Astrocyte (in vitro differentiated cells and primary cell): ENCODE measurements at regions not wholly inside any gene's neighbourhood (a gene's known extent, or its start where the extent isn't known, plus 50 kb on each side); places are given as distances from the start of the nearest gene placed in this dataset.

Source experiments
- DNase-seq: peaks from one replicate; pipeline ENCODE4 v3.0.0-alpha.2; 2010; ENCODE audit warnings: low read depth
- FAIRE-seq: peaks from 2 replicates; lab custom pipeline; 2011; peaks lifted over from hg19 to GRCh38; lab: Jason Lieb, UNC
- H2AFZ ChIP-seq: 2 replicates; pipeline ENCODE4 v1.6.0; 2012; ENCODE audit warnings: low read depth, low read length, inconsistent platforms
- H3K27ac ChIP-seq: 2 replicates; pipeline ENCODE4 v1.5.1; 2011; ENCODE audit warnings: low read depth, low read length, inconsistent platforms
- H3K27me3 ChIP-seq: 2 replicates; pipeline ENCODE4 v1.6.0; 2011; ENCODE audit warnings: low read length, inconsistent platforms; ENCODE audit not compliant: insufficient read depth
- H3K36me3 ChIP-seq: 2 replicates; pipeline ENCODE4 v1.5.1; 2011; ENCODE audit warnings: low read length, inconsistent platforms; ENCODE audit not compliant: insufficient read depth
- H3K4me1 ChIP-seq: 2 replicates; pipeline ENCODE4 v1.5.1; 2011; ENCODE audit warnings: low read length, inconsistent platforms; ENCODE audit not compliant: insufficient read depth
- H3K4me2 ChIP-seq: 2 replicates; pipeline ENCODE4 v1.6.0; 2012; ENCODE audit warnings: low read length, inconsistent platforms
- H3K4me3 ChIP-seq: 2 replicates; pipeline ENCODE4 v1.5.1; 2011; ENCODE audit warnings: low read depth, mild to moderate bottlenecking, low read length, inconsistent platforms; ENCODE audit not compliant: insufficient read depth
- H3K79me2 ChIP-seq: 2 replicates; pipeline ENCODE4 v1.6.0; 2012; ENCODE audit warnings: mild to moderate bottlenecking, low read length, inconsistent platforms; ENCODE audit not compliant: insufficient read depth
- H3K9ac ChIP-seq: 2 replicates; pipeline ENCODE4 v1.6.0; 2012; ENCODE audit warnings: mild to moderate bottlenecking, low read length, inconsistent platforms
- H3K9me3 ChIP-seq: 2 replicates; pipeline ENCODE4 v1.5.1; 2012; ENCODE audit warnings: low read depth, mild to moderate bottlenecking, low read length, inconsistent platforms; ENCODE audit not compliant: insufficient read depth
- H4K20me1 ChIP-seq: 2 replicates; pipeline ENCODE4 v1.6.0; 2012; ENCODE audit warnings: low read length, inconsistent platforms; ENCODE audit not compliant: insufficient read depth
- H3K27ac Mint-ChIP-seq: one replicate; pipeline ENCODE4 v1.8.0; 2021; ENCODE audit warnings: mild to moderate bottlenecking, mixed read lengths; ENCODE audit not compliant: unreplicated experiment
- H3K27me3 Mint-ChIP-seq: one replicate; pipeline ENCODE4 v1.8.0; 2021; ENCODE audit warnings: low read depth, mixed read lengths; ENCODE audit not compliant: unreplicated experiment
- H3K36me3 Mint-ChIP-seq: one replicate; pipeline ENCODE4 v1.8.0; 2021; ENCODE audit warnings: low read depth, mixed read lengths; ENCODE audit not compliant: unreplicated experiment
- H3K4me1 Mint-ChIP-seq: one replicate; pipeline ENCODE4 v1.8.0; 2021; ENCODE audit warnings: low read depth, mixed read lengths; ENCODE audit not compliant: unreplicated experiment
- H3K4me3 Mint-ChIP-seq: one replicate; pipeline ENCODE4 v1.8.0; 2021; ENCODE audit warnings: mild to moderate bottlenecking, moderate library complexity, mixed read lengths; ENCODE audit not compliant: unreplicated experiment
- H3K9me3 Mint-ChIP-seq: one replicate; pipeline ENCODE4 v1.8.0; 2021; ENCODE audit warnings: mild to moderate bottlenecking, mixed read lengths; ENCODE audit not compliant: unreplicated experiment
- EZH2 ChIP-seq: IDR thresholded peaks from 2 replicates; pipeline ENCODE4 v1.6.1; 2012; ENCODE audit warnings: mild to moderate bottlenecking, low read length, inconsistent platforms; ENCODE audit not compliant: insufficient read depth
- TF ChIP-seq, protein P1 (sequence below): IDR thresholded peaks from 2 replicates; pipeline ENCODE4 v1.5.1; 2011; ENCODE audit warnings: low read depth, mild to moderate bottlenecking, inconsistent platforms, low read length, moderate library complexity; ENCODE audit not compliant: insufficient read depth

DNA sequence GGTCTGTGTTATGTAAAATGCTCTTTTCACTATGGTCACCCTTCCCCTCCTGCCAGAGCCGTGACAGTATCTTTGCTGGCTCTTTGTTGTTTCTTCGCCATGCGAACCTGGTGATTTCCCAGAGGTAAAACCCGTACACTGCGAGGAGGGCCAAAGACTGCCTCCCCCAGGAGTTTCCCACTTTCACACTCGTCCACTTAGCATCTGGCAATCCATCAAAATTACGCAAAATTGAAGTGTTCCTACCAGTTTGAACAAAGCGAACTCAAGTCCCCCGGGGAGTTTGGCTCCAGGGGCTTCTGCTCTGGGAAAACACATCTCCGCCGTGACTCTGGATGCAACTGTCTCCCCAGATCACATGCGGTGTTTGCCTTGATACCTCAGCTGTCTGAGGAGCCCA lies 239.9 kb downstream of the FAM43A start:
- H3K4me3 Mint-ChIP-seq, result no peak overlapping the region
- no peak for TF ChIP-seq EZH2
- TF ChIP-seq, protein P1, sequence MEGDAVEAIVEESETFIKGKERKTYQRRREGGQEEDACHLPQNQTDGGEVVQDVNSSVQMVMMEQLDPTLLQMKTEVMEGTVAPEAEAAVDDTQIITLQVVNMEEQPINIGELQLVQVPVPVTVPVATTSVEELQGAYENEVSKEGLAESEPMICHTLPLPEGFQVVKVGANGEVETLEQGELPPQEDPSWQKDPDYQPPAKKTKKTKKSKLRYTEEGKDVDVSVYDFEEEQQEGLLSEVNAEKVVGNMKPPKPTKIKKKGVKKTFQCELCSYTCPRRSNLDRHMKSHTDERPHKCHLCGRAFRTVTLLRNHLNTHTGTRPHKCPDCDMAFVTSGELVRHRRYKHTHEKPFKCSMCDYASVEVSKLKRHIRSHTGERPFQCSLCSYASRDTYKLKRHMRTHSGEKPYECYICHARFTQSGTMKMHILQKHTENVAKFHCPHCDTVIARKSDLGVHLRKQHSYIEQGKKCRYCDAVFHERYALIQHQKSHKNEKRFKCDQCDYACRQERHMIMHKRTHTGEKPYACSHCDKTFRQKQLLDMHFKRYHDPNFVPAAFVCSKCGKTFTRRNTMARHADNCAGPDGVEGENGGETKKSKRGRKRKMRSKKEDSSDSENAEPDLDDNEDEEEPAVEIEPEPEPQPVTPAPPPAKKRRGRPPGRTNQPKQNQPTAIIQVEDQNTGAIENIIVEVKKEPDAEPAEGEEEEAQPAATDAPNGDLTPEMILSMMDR, result no peak
- Histone ChIP-seq H3K27me3 (no peaks in the 10 kb centered on the region), H3K4me2 (no peak overlapping the region), H3K36me3 (no peaks in the 10 kb centered on the region), H3K4me3 (no peak overlapping the region), H3K9ac (no peak overlapping the region), H4K20me1 (no peaks in the 10 kb centered on the region), H3K79me2 (no peaks in the 10 kb centered on the region), H3K27ac (no peak overlapping the region), H3K9me3 (no peaks in the 10 kb centered on the region), H3K4me1 (peaks cover 17% of the 10 kb centered on the region), H2AFZ (no peak overlapping the region)
- H3K36me3 Mint-ChIP-seq, result peaks cover 2% of the 10 kb centered on the region
- H3K4me1 Mint-ChIP-seq, result peaks cover 25% of the 10 kb centered on the region
- no peak for FAIRE-seq
- no peak overlapping the region for H3K27ac Mint-ChIP-seq
- H3K9me3 Mint-ChIP-seq, result no peaks in the 10 kb centered on the region
- H3K27me3 Mint-ChIP-seq, result no peaks in the 10 kb centered on the region
- no peak for DNase-seq

DNA sequence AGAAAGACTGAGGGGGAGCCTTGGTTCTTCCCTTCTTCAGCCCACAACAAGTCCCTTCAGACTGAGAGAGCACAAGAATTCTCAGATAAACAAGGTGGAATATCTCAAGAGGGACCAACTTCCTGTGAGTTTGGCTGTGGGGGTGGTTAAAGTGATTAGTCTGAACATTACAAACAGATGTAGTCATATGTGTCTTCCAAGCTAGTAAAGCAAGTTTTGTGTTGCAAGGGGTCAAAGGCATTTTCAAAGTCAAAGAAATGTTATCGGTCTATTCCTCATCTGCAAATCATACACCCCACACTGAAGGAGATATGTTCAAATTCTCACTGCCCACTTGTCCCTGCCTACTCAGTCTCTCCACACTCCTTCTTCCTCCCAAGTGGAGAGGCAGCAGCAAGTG lies 242.5 kb downstream of the FAM43A start:
- no peak overlapping the region for H3K4me3 ChIP-seq
- peak overlapping the region; percentile 28 for H3K4me2 ChIP-seq
- no peaks in the 10 kb centered on the region for H3K36me3 ChIP-seq
- no peak overlapping the region for H3K27ac ChIP-seq
- Mint-ChIP-seq H3K36me3 (peaks cover 2% of the 10 kb centered on the region), H3K27ac (peak overlapping the region; percentile 59), H3K9me3 (peaks cover 10% of the 10 kb centered on the region), H3K4me3 (no peak overlapping the region), H3K27me3 (no peaks in the 10 kb centered on the region), H3K4me1 (peaks cover 37% of the 10 kb centered on the region)
- no peaks in the 10 kb centered on the region for H4K20me1 ChIP-seq
- no peak overlapping the region for H2AFZ ChIP-seq
- peak; percentile 62 for DNase-seq
- no peaks in the 10 kb centered on the region for H3K9me3 ChIP-seq
- no peaks in the 10 kb centered on the region for H3K79me2 ChIP-seq
- peaks cover 28% of the 10 kb centered on the region for H3K4me1 ChIP-seq
- FAIRE-seq, result no peak
- H3K9ac ChIP-seq, result no peak overlapping the region
- H3K27me3 ChIP-seq, result no peaks in the 10 kb centered on the region
- TF ChIP-seq, protein P1, result no peak
- no peak for TF ChIP-seq EZH2

DNA sequence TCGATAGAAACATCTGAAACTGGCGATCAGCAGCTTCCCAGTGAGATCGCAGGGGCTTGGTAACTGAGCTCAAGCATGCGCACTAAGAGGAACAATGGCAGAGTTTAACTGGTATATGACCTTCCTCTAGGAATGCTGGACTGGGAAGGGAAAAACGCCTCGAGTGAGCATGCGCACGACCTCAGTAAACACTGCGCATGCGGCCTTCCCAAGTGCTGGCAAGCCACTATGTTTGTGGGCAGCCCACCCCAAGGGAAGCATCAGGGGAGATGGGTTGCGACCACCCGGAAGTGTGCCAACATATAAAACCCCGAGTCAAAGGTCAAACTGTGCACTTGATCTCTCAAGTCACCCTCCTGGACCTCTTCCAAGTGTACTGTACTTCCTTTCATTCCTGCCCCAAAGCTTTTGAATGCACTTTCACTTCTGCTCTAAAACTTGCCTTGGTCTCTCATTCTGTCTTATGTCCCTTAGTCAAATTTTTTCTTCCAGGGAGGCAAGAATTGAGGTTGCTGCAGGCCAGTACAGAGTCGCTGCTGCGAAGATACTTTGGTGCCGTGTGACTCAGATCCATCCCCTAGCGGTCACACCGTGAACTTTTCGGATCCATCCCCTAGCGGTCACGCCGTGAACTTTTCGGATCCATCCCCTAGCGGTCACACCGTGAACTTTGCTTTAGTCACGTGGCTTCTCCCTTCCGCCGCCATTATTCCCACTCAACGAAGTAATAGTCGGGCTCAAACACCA lies 243.3 kb downstream of the FAM43A start:
- H3K36me3 ChIP-seq, result no peaks in the 10 kb centered on the region
- no peaks in the 10 kb centered on the region for H3K79me2 ChIP-seq
- no peak overlapping the region for H3K4me2 ChIP-seq
- no peaks in the 10 kb centered on the region for H3K9me3 ChIP-seq
- Mint-ChIP-seq H3K4me3 (no peak overlapping the region), H3K27me3 (no peaks in the 10 kb centered on the region), H3K9me3 (peaks cover 14% of the 10 kb centered on the region), H3K27ac (peak overlapping the region; percentile 9), H3K4me1 (peaks cover 37% of the 10 kb centered on the region), H3K36me3 (peaks cover 2% of the 10 kb centered on the region)
- no peak overlapping the region for H3K4me3 ChIP-seq
- H4K20me1 ChIP-seq, result no peaks in the 10 kb centered on the region
- H3K4me1 ChIP-seq, result peaks cover 28% of the 10 kb centered on the region
- no peak overlapping the region for H3K27ac ChIP-seq
- no peak overlapping the region for H2AFZ ChIP-seq
- TF ChIP-seq, protein P1, result peak; percentile 28
- TF ChIP-seq EZH2, result no peak
- H3K27me3 ChIP-seq, result no peaks in the 10 kb centered on the region
- no peak overlapping the region for H3K9ac ChIP-seq
- FAIRE-seq (no peak), DNase-seq (no peak)
